ENCODE measurements at regions not wholly inside any gene's neighbourhood (a gene's known extent, or its start where the extent isn't known, plus 50 kb on each side); places are given as distances from the start of the nearest gene placed in this dataset.

DNA sequence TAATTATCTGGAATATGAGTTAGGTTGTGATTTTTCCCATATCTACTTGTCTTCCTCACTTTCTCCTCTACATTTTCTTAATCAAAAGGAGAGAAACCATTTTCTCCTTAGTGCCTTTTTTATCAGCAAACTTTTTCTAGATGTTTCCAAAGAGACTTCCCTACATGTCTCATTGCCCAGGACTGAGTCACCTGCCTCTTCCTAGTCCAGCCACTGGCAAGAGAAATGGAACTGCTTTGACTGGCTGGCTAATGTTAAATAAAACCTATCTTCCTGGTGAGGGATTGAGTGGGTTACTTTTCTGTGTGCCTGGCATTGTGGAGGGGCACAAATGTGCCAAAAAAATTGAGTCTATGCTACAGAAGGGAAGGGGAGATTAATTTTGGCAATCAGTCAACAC lies 52.1 kb upstream of the CD5L start:
- in situ Hi-C loops (cut with MboI; ENCODE audit: low sequenced_read_pairs), result no loop called here

DNA sequence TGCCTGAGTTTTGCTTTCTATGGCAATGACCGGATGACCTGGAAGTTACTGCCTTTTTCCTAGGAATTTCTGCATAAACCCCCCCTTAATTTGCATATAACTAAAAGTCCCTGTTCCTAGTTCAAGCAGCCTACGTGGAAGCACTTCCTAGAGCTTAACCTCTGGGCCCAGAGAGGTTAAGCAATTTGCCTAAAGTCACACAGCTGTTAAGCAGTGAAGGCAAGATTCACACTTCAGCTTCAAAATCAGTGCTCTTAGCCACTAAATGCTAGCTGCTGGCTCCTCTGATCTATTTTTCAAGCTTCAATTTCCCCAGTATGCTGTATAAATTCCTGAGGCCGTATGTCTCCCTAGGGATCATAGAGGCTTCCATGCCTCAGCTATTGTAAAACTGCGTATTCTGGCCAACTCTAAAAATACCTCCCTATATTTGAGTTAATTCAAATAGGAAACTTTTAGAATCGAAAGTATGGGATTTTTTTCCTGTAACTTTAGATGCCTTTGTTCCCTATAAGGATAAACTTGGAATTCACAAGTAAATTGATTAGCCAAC lies 53.1 kb upstream of the CD5L start:
- in situ Hi-C loops (cut with MboI; ENCODE audit: low sequenced_read_pairs), result no loop called here

DNA sequence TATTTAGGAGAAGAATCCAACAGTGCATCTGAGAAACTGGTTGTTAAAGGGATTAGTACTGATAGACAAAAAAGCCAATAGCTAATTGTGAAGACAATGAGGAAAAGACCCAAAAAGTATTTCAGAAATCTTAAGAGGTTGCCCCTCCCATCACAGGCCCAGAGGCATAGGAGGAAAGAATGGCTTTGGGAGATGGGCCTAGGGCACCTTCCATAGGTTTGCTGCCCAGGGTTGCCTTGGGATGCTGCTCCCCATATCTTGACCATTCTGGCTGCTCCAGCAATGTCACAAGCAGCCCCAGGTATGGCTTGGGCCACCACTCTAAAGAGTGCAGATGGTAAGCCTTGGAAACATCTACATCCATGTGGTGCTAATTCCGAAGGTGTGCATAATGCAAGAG lies 68.7 kb upstream of the CD5L start:
- in situ Hi-C loops (cut with MboI; ENCODE audit: low sequenced_read_pairs), result no loop called here

DNA sequence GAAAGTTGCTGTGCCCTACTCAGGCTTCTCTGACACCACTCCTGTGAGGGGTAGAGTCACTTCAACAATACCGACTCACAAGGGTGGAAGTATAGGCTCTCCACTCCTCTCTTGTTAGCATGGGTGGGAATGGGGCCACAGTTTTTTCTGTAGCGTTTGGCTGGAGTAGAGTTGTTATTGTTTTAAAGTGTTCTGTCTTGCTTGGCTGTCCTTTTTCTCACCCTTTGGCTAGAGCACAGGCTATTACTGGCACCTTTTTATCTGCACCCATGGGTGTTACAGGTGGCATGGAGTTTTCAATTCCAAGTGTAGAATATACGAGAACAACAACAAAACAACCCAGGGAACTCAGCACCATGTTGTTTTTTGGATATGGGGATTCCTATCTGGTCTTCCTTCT lies 74.3 kb upstream of the CD5L start:
- in situ Hi-C loops (cut with MboI; ENCODE audit: low sequenced_read_pairs), result no loop called here

DNA sequence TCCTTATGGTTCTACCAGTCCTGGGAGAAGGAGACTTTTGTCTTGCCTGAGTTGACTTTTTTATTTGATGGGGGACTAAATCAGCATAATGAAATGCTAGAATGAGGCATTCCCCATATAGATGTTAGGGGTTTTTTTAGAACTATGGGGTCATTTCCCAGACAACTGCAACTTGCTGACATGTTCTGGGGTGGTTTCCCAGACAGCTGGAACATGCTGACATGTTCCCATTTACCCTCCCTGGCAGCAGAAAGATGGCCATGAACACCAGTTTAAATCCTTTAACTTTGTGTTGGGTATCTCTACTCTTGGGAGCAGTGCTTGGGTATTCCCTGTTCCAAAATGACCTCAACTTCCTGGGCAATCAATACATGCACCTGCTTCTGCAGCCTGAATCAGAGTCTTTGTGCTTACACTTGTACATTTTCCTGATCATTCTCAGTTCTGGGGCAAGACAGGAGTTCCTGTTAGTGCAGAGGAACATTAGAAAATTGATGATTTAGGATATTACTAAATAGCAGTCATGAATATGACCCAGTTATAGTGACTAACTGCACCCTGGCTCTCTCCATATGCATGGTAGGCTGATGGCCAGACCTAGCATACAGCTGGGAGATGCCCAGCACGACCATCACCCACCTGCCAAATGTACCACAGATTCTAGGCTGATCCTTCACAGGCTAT lies 75.4 kb upstream of the CD5L start:
- in situ Hi-C loops (cut with MboI; ENCODE audit: low sequenced_read_pairs), result no loop called here

DNA sequence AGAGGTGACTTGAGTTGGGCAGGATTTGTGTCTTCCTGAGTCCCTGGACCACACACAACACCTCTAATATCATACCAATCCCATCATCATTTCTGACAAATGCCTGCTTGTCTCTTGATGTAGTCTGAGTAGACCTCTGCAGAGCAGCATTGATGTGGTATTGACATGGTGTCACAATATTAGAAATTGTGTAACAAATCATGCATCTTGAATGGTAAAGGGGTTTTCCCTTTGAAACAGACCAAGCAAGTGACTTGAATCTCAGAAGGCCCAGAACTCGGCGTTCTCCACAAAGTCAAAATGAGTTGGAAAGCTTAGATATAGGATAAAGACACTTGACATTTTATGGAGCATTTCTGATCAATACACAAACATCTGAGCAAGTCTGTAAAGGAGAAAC lies 72.7 kb upstream of the KIRREL1 start:
- in situ Hi-C loops (cut with MboI; ENCODE audit: low sequenced_read_pairs), result no loop called here

DNA sequence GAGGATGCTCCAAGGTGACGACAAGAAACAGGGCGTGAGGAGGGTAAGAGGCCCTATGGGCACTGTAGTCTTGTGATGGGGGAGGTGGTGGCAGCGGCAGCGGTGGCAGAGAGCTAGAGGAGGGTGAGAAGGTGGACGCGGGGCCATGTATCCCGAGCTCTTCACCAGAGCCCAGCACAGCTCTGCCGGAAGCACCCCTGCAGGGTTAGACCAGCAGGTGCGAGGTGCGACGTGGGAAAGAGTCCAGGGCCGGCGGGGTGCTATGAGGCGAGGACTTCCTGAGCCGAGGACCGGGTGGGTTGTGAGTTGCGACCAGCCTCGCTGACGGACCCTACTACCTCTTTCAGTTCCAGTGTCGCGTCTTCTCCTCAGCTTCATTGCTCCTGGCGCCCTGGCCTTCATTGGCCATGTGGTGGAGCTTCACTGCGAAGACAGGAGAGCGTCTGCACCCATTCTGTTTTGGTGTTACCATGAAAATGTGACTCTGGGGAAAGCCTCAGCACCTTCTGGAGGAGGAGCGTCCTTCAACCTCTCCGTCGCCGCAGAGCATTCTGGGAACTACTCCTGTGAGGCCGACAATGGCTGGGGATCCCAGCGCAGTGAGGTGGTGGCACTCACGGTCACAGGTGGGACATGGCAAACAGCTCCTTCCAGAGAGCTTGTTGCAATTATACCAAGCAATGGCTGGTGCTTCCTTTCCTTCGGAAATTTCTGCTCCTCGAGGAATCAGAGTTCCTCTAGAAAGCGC lies 67.9 kb upstream of the KIRREL1 start:
- in situ Hi-C loops (cut with MboI; ENCODE audit: low sequenced_read_pairs), result no loop called here

DNA sequence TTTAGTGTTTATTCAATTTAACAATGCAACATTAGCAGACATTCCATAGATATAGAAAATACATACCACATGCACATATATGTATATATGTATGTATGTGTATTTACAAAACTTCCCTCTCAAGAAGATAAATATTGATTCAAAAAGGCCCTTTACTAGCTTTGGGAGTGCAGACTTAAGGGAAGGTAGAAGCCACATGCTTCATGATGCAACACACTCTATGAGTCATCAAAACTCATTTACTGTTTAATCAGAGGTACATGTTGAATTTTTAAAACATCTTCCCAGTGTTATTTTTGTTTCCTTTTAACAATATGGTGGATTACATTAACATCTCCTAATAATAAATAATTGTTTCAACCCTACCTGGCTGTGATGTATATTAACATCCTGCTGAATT lies 61.4 kb upstream of the KIRREL1 start:
- in situ Hi-C loops (cut with MboI; ENCODE audit: low sequenced_read_pairs), result no loop called here

DNA sequence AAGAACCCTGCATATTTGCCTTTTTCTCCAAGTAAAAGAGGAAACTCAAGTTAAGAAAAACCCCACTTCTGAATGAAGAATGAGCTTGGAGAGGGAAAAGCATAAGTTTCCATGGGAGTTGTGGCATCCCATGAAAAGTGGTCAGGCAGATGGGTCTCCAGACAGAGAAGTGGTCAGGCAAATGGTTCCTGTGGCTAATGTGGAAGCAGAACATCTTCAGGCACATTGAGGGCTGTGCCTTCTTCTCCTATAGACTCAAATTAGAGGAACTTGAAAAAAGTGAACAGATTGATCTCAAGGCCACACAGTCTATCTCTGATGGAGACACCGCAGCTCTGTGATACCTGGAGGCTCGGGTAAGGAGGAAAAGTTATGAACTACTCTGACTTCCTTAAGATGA lies 55.7 kb upstream of the KIRREL1 start:
- in situ Hi-C loops (cut with MboI; ENCODE audit: low sequenced_read_pairs), result no loop called here

DNA sequence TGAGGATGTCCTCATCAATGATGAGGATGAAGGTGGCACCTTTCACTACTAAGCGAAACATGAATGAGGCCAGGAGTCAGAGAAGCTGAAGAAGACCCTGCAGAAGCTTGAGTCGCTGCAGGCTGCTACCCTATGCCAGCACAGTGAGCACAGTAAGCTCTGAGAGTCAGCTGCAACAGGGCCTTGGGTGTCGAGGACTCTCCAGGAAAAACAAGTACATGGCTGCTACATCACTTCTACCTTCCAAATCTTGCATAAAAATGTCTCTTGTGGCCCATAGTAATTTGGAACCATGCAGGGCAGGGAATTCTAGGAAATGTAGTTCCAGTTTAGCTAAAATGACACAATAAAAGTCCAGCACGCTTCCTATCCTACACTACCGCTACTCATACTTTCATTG lies 51.5 kb upstream of the KIRREL1 start:
- in situ Hi-C loops (cut with MboI; ENCODE audit: low sequenced_read_pairs), result loop anchor here (10.0 kb wide), 1 partner anchor 57 kb away; no protein-coding TSS in a partner anchor

All from HL-60/S4 (cell line).